22Rv1 (cell line): ENCODE measurements at regions not wholly inside any gene's neighbourhood (a gene's known extent, or its start where the extent isn't known, plus 50 kb on each side); places are given as distances from the start of the nearest gene placed in this dataset.

Source experiments
- H3K27ac ChIP-seq: fragments of 450-650 bp; 2 replicates; pipeline ENCODE4 v1.5.1; 2017
- ZFX ChIP-seq: fragments of 450-650 bp; IDR thresholded peaks from 2 replicates; pipeline ENCODE4 v1.6.1; 2017; ENCODE audit warnings: antibody characterized with exemption, borderline replicate concordance
- TF ChIP-seq, protein P1 (sequence below): fragments of 450-650 bp; IDR thresholded peaks from 2 replicates; pipeline ENCODE4 v1.5.1; 2017; ENCODE audit warnings: mild to moderate bottlenecking

DNA sequence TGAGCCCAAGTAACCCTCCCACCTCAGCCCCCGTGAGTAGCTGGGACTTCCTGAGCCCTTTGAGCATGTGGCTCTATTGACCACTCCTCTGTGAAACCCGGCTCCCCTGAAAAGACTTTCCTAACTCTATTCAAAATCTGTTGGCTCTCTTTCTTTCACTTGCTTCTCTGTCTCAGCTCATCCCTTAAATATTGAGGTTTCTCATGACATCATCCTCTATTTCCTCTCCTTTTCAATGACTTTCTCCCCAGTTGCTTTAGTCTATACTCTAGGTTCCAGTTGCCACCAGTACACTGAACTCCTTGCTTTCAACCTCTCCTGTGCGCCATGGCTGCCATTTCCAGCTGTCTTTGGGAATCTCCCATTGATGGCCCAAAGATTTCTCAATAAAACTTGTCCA is 79.8 kb upstream of the STK17B start:
- no peak for TF ChIP-seq ZFX
- TF ChIP-seq, protein P1, sequence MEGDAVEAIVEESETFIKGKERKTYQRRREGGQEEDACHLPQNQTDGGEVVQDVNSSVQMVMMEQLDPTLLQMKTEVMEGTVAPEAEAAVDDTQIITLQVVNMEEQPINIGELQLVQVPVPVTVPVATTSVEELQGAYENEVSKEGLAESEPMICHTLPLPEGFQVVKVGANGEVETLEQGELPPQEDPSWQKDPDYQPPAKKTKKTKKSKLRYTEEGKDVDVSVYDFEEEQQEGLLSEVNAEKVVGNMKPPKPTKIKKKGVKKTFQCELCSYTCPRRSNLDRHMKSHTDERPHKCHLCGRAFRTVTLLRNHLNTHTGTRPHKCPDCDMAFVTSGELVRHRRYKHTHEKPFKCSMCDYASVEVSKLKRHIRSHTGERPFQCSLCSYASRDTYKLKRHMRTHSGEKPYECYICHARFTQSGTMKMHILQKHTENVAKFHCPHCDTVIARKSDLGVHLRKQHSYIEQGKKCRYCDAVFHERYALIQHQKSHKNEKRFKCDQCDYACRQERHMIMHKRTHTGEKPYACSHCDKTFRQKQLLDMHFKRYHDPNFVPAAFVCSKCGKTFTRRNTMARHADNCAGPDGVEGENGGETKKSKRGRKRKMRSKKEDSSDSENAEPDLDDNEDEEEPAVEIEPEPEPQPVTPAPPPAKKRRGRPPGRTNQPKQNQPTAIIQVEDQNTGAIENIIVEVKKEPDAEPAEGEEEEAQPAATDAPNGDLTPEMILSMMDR = no peak
- H3K27ac ChIP-seq = no peak overlapping the region

GRCh38 chr2:196252408-196253115 is 81.2 kb upstream of the STK17B start:
- no peak for TF ChIP-seq ZFX
- TF ChIP-seq, protein P1 = no peak
- no peak overlapping the region for H3K27ac ChIP-seq

DNA sequence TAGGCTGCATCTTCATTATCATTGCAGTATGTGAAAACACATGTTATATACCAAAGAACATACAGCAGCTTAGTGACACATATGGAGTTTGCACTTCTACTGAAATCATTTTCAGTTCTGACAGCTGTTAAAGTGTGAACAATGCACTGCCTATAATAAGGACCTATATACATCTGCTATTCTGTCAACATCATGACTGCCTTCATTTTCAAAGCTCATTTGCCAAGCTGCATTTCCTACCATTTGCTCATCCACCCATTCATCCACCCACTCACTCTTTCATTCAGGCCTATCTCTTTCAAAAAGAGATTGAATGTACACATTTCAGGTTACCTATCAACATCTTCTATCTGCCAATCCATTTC is 81.7 kb upstream of the STK17B start:
- no peak for TF ChIP-seq ZFX
- TF ChIP-seq, protein P1 = no peak
- no peak overlapping the region for H3K27ac ChIP-seq

DNA sequence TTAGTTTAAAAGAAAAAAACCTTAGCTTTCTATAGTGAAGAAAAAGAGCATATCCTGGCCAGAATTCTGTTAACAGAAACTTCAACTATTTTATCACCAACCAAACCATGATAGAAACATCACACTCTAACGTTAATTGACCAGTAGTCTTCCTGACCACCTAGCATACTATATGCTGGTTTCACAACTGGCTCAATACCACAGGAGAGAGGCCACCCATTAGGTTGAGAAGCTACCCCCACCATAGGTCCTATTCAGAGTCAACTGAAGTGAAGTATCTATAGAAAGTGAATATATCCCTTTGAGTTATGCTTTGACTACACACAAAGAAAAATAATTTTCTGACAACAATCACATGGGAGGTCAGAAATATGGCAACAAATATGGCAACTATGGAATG is 85.2 kb upstream of the STK17B start:
- TF ChIP-seq, protein P1 = no peak
- no peak for TF ChIP-seq ZFX
- H3K27ac ChIP-seq = no peak overlapping the region

- TF ChIP-seq, protein P1 = no peak
- no peak for TF ChIP-seq ZFX
- no peak overlapping the region for H3K27ac ChIP-seq
These were observed 85.7 kb upstream of the STK17B start for GRCh38 chr2:196257086-196257485.

DNA sequence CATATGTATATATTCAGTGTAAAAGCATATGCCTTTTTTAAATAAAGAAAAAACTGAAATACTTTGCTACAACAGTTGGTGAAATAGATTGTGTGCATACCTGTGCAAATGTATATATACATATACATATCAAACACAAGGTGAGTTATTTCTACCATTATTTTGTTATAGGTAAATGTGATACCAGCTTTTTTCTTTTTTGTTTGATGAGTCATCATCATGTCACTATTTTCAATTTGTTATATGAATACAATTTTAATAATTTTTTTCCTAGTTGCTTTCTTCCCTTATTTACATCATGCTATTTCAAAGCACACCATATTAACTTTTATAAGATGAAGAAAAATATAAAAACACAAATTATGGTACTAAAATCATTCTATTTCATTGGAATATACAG is 87.0 kb upstream of the STK17B start:
- no peak overlapping the region for H3K27ac ChIP-seq
- no peak for TF ChIP-seq ZFX
- TF ChIP-seq, protein P1 = no peak

DNA sequence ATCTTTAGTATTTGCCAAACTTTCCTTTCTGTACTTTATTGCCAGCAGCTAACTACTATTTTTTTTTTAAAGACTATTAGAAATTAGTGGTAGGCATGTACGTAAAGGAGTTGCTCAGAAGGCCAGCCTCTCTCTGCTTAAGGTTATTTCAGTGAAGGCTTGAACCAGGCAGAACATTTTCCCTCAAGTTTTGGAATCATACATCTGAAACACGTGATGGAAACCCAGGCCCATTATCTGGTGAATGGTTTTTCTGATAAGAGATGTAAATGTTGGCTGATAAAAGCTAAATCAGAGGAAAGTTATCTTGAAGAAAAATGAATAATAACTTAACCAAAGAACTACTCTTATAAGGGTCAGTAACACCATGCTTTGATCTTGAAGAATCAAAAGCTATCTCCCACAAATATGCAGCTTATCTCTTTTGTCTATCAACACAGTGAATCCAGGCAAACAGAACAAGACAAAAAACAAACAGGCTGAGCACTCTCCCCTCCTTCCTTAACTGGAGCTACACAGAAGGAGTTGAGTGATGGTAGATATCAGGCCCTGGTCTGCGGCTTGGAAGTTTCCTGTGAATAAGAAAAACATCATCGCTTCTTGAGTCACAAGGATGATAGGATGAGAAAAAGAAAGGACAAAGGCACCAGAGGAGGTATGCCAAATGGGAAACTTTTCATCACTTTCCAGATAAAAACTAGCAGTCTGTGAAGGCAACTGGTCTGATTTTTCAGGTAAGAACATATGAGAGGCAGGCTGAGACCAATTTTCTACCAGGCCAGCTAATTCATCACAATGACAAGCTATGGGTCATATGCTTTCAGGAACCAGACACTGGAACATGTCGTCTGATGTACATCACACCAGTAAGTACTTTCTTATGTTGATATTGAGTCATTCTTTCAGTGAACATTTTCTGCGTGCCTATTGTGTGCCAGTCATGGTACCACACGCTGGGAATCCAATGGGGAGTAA is 88.4 kb upstream of the STK17B start:
- no peak overlapping the region for H3K27ac ChIP-seq
- no peak for TF ChIP-seq ZFX
- TF ChIP-seq, protein P1 = no peak
